Keratinocyte (primary cell): ENCODE measurements at regions not wholly inside any gene's neighbourhood (a gene's known extent, or its start where the extent isn't known, plus 50 kb on each side); places are given as distances from the start of the nearest gene placed in this dataset.

Experiments
- CTCF ChIP-seq, 3 experiments: IDR thresholded peaks in 1 of 3; conservative IDR thresholded peaks in 1 of 3; optimal IDR thresholded peaks in 1 of 3; 2 replicates in 2 of 3; 3 replicates in 1 of 3; pipeline versions ENCODE3 to v1.5.1; 2011; ENCODE audit warnings: low read length in 3 of 3, mild to moderate bottlenecking in 3 of 3, moderate library complexity in 2 of 3, control low read depth in 1 of 3, inconsistent platforms in 1 of 3; ENCODE audit not compliant: insufficient read depth in 2 of 3; ENCODE audit errors: extremely low read depth in 1 of 3
- EZH2 ChIP-seq: IDR thresholded peaks from one replicate; pipeline ENCODE4 v1.6.1; 2012; ENCODE audit warnings: inconsistent platforms, mild to moderate bottlenecking, low read length, moderate library complexity

GRCh38 chr6:4564801-4565271 is 211.4 kb upstream of the CDYL start:
- TF ChIP-seq CTCF (optimal IDR thresholded peaks at IDR 0.05 in 1 of 3, IDR thresholded peaks at IDR 0.05 in 1 of 3, conservative IDR thresholded peaks at IDR 0.05 in 1 of 3; ENCODE audit: extremely low read depth in 1 of 3, insufficient read depth in 2 of 3, low read length in 3 of 3), result no peak
- TF ChIP-seq EZH2, result no peak
